Activated CD8-positive, alpha-beta T cell treated with anti-CD3 and anti-CD28 coated beads for 36 hours (primary cell): ENCODE measurements at regions not wholly inside any gene's neighbourhood (a gene's known extent, or its start where the extent isn't known, plus 50 kb on each side); places are given as distances from the start of the nearest gene placed in this dataset.

Experiments
- ATAC-seq: fragments of 200-7000 bp; cut with Tn5 transposase; one replicate; pipeline ENCODE4 v1.10.0; 2021; ENCODE audit warnings: mild to moderate bottlenecking, moderate library complexity
- CTCF ChIA-PET: fragments of 350-600 bp; sonication (Branson Sonifier 250); formaldehyde crosslinking; loops from one replicate; lab custom pipeline; 2021; ENCODE audit warnings: antibody characterized with exemption; lab: Charles Lee
- POLR2A ChIA-PET: fragments of 350-600 bp; sonication (Branson Sonifier 250); formaldehyde crosslinking; loops from one replicate; lab custom pipeline; 2021; ENCODE audit warnings: antibody characterized with exemption; lab: Charles Lee
- DNase-seq: peaks from one replicate; pipeline ENCODE4 v3.0.0-alpha.2; 2020
- H3K27ac Mint-ChIP-seq: one replicate; pipeline ENCODE4 v1.8.0; 2021; ENCODE audit warnings: mild to moderate bottlenecking, mixed read lengths
- H3K27me3 Mint-ChIP-seq: one replicate; pipeline ENCODE4 v1.8.0; 2021; ENCODE audit warnings: mixed read lengths
- H3K36me3 Mint-ChIP-seq: one replicate; pipeline ENCODE4 v1.8.0; 2021; ENCODE audit warnings: low read depth, mixed read lengths
- H3K4me1 Mint-ChIP-seq: one replicate; pipeline ENCODE4 v1.8.0; 2021; ENCODE audit warnings: low read depth, mixed read lengths
- H3K4me3 Mint-ChIP-seq: one replicate; pipeline ENCODE4 v1.8.0; 2021; ENCODE audit warnings: mild to moderate bottlenecking, moderate library complexity, mixed read lengths
- H3K9me3 Mint-ChIP-seq: one replicate; pipeline ENCODE4 v1.8.0; 2021; ENCODE audit warnings: mixed read lengths
- CTCF ChIP-seq: fragments of 200-600 bp; IDR thresholded peaks from one replicate; pipeline ENCODE4 v1.8.0; 2022; ENCODE audit warnings: antibody characterized with exemption, mild to moderate bottlenecking
- intact Hi-C: fragments of 100-400 bp; cut with micrococcal nuclease; formaldehyde crosslinking; loops from one replicate; pipeline ENCODE4 v1.10.0; 2022

GRCh38 chrX:34437586-34437985, 219.5 kb downstream of the TMEM47 start:
- Mint-ChIP-seq H3K27ac (no peak overlapping the region), H3K4me3 (no peak overlapping the region), H3K36me3 (no peaks in the 10 kb centered on the region), H3K4me1 (no peaks in the 10 kb centered on the region), H3K27me3 (no peaks in the 10 kb centered on the region), H3K9me3 (peaks cover 2% of the 10 kb centered on the region)
- ATAC-seq (no peak), DNase-seq (no peak)
- ChIA-PET CTCF (no interaction called here), POLR2A (no interaction called here)
- intact Hi-C loops, result no loop called here
- TF ChIP-seq CTCF, result no peak

GRCh38 chrX:34426334-34426733, 230.8 kb downstream of the TMEM47 start:
- POLR2A ChIA-PET, result no interaction called here
- no peaks in the 10 kb centered on the region for H3K36me3 Mint-ChIP-seq
- DNase-seq, result no peak

GRCh38 chrX:34406580-34406979, 250.5 kb downstream of the TMEM47 start:
- Mint-ChIP-seq H3K9me3 (no peaks in the 10 kb centered on the region), H3K36me3 (no peaks in the 10 kb centered on the region), H3K4me1 (no peaks in the 10 kb centered on the region), H3K27me3 (no peaks in the 10 kb centered on the region), H3K4me3 (no peak overlapping the region), H3K27ac (no peak overlapping the region)
- no peak for DNase-seq
- ATAC-seq, result no peak
- CTCF ChIA-PET, result no interaction called here
- TF ChIP-seq CTCF, result no peak
- POLR2A ChIA-PET, result no interaction called here
- intact Hi-C loops, result no loop called here

More at GRCh38 chrX:34426334-34426733, 230.8 kb downstream of the TMEM47 start:
- H3K4me3 Mint-ChIP-seq, result no peak overlapping the region
- H3K27me3 Mint-ChIP-seq, result no peaks in the 10 kb centered on the region
- H3K27ac Mint-ChIP-seq, result no peak overlapping the region
- no peak for ATAC-seq
- intact Hi-C loops, result no loop called here
- TF ChIP-seq CTCF, result no peak
- H3K9me3 Mint-ChIP-seq, result peaks cover 2% of the 10 kb centered on the region
- no peaks in the 10 kb centered on the region for H3K4me1 Mint-ChIP-seq
- CTCF ChIA-PET, result interaction anchor here (0.6 kb wide), 1 partner anchor 269 kb away, joined by 3 read pairs; no protein-coding TSS in a partner anchor

- Mint-ChIP-seq H3K27ac (no peak overlapping the region), H3K9me3 (no peaks in the 10 kb centered on the region), H3K4me3 (no peak overlapping the region), H3K36me3 (no peaks in the 10 kb centered on the region), H3K27me3 (no peaks in the 10 kb centered on the region), H3K4me1 (no peaks in the 10 kb centered on the region)
- CTCF ChIA-PET, result no interaction called here
- intact Hi-C loops, result no loop called here
- no peak for TF ChIP-seq CTCF
- POLR2A ChIA-PET, result no interaction called here
- DNase-seq, result no peak
- no peak for ATAC-seq
Measured at GRCh38 chrX:34404386-34405070, 252.6 kb downstream of the TMEM47 start.

GRCh38 chrX:34401411-34401810, 255.7 kb downstream of the TMEM47 start:
- Mint-ChIP-seq H3K9me3 (no peaks in the 10 kb centered on the region), H3K4me3 (no peak overlapping the region), H3K27me3 (no peaks in the 10 kb centered on the region), H3K4me1 (no peaks in the 10 kb centered on the region), H3K27ac (no peak overlapping the region), H3K36me3 (no peaks in the 10 kb centered on the region)
- TF ChIP-seq CTCF, result no peak
- CTCF ChIA-PET, result no interaction called here
- DNase-seq (no peak), ATAC-seq (no peak)
- intact Hi-C loops, result no loop called here
- POLR2A ChIA-PET, result no interaction called here
